PC-9 (cell line): ENCODE measurements at regions not wholly inside any gene's neighbourhood (a gene's known extent, or its start where the extent isn't known, plus 50 kb on each side); places are given as distances from the start of the nearest gene placed in this dataset.

Experiments used
- CTCF ChIP-seq: fragments of 200-600 bp; sonication (generic); conservative IDR thresholded peaks from 2 replicates; pipeline ENCODE4 v1.6.1; 2017; ENCODE audit warnings: mixed run types, antibody characterized with exemption, mild to moderate bottlenecking, moderate library complexity
- EZH2 ChIP-seq: fragments of 200-600 bp; sonication (generic); IDR thresholded peaks from 2 replicates; pipeline ENCODE4 v1.8.0; 2017; ENCODE audit warnings: antibody characterized with exemption, low read depth

GRCh38 chr7:108667216-108667615 lies 97.5 kb downstream of the DNAJB9 start:
- TF ChIP-seq CTCF = no peak
- TF ChIP-seq EZH2 = no peak
